GM18507 (cell line): ENCODE measurements at regions not wholly inside any gene's neighbourhood (a gene's known extent, or its start where the extent isn't known, plus 50 kb on each side); places are given as distances from the start of the nearest gene placed in this dataset.

ENCODE experiments used
- DNase-seq: peaks from one replicate; pipeline ENCODE4 v3.0.0; 2011; ENCODE audit warnings: low read depth; ENCODE audit not compliant: insufficient read length; ENCODE audit errors: extremely low spot score
- FAIRE-seq: peaks from 2 replicates; lab custom pipeline; 2011; peaks lifted over from hg19 to GRCh38; lab: Jason Lieb, UNC

DNA sequence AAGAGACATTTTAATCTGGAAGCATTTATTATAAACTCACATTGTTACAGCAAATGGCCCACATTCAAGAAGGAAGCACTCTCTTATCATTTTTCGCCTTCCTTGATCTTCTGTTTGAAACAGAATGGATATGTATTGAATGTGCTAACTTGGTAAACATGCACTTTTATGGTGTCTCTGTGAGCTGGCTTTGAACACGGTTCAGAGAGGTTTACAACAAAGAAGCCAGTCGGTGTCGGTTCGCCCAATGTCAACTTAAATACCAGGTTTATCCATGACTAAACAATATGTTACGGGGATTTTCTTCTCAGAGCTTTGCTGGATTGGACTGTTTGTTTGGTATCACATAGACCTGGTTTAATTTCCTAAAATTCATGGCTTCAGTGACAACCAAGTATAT lies 226.4 kb downstream of the TGFB2 start:
- DNase-seq (no peak), FAIRE-seq (no peak)

DNA sequence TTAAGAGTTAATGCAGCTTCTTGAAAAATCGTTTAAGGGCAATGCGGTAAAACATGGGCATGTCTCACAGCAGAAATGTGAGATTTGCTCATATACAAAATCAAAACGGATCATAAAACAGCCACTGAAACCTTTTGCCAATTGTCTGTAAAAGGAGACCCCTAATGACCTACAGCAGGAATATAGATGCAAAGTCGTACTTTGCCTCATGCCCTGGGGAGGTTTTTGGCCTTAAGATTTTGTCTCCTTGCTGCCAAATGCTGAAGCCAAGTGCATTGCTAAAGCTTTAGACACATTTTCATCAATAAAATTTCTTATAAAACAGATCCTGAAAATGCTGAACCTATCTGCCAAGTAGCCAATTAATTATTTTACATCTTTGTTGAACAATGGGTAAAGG lies 226.9 kb downstream of the TGFB2 start:
- no peak for FAIRE-seq
- DNase-seq = no peak

DNA sequence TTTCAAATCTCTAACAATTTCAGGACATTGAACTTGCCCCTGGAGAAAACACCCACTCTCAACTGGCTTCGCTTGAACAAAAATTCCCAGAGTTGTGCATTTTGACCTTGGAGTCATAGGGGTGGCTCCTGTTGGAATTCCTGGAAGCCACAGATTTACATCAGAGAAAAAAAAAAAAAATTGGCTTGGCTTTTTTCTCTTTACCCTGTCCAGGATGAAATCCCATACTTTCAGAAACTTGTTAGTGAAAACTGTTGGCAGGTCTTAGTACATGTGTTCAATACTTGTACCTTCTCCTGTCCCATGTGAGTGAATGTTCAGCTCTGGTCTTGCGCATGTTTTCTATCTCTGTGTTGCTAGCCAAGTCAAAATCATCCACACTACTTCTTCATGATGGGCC lies 228.8 kb downstream of the TGFB2 start:
- DNase-seq = no peak
- no peak for FAIRE-seq

GRCh38 chr1:218575079-218575478 lies 229.9 kb downstream of the TGFB2 start:
- DNase-seq (no peak), FAIRE-seq (no peak)

DNA sequence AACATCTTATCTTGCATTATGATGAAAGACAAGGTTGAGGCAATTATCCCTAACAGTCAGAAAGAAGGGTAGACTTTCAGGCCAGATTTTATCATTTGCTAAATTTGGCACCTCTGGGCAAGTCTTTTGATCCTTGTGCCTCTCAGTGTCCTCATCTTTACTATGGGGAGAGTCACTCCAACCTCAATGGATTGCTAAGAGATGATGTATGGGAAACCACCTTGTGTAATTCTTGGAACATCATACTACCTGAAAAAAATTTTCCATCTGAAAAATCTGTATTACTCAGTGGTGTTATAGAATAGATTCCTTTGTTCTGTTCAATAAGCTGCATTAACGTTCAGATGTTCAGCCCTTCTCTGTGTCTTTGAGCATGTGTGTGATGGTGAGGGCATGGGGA lies 230.7 kb downstream of the TGFB2 start:
- FAIRE-seq = no peak

DNA sequence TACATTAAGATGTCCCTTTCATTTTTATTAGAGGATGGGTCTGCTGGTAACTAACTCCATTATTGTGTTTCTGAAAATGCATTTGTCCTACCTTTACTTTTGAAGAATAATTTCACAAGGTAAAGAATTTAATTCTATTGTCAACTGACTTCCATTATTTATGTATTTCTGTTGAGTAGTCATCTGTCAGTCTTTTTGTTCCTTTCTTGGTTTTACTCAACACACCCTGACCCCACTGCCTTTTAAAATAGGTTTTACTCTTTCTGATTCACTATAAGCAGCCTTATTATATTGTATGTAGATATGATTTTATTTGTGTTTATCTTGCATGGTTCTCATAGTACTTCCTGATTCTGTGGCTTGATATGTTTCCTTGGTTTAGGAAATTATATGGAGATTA lies 237.5 kb downstream of the TGFB2 start:
- no peak for DNase-seq
- no peak for FAIRE-seq

More for the DNA sequence above, 230.7 kb downstream of the TGFB2 start:
- no peak for DNase-seq

DNA sequence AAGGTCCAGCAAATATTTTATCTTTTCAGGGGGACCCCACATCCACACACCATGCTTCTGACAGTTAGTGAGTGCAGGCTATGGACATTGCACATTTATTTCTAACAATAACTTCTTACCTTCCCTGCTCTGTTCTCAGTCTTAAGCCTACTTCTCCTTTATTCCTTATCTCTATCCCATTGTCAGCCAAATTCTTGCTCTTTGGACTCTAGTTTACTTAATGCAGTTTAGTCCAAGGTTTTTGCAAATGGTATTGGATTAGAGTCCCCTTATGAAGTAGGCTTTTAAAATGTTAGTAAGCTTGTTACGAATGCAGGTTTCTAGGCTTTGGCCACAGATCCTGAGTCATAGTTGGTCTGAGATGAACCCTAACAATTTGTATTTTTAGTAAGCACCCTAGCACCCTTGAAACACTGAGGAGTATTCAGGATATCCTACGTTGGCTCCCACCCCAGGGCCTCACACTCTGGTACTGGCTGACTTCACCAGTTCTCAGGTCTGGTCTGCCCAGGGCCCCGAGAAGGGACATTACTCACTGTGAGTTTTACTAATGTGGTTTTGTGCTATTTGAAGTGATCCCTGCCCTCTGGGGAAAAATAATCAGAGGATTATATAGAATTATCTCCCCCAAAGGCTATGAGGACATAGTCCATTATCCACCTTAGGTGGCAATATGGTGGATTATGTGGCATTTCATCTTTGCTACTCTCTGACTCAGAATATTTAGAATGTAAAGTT lies 239.5 kb downstream of the TGFB2 start:
- no peak for FAIRE-seq
- DNase-seq = no peak

DNA sequence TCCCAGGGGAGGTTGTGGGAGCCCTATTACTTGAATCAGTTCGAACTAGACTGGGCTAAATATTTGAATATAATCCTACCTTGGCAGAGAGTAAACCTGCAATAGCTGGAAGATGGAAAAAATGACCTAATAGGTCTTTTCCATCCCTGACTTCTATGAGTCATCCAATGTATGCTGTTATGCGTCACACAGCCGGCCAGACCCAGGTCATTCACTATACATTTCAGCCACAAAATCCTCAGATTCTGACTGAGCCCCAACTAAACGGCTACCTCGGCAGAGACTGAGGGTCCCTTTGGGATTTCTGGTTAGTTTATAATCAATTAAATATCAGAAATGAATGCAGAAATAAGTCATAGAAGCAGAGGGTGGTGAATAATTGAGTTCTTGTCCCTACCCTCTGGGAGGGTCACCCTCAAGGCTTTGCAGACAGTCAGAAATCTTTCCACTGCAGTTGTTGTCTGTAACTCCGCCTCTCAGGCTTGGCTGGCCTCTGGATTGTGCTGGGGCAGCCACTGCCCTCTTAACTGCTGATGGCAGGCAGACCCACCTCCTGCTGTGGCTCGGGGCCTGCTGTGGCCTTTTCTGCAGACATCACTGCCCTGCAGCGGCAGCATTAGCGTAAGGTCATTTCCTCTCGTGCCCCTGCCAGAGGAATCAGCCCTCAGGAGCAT lies 240.5 kb downstream of the TGFB2 start:
- FAIRE-seq = no peak
- DNase-seq = no peak

GRCh38 chr1:218587900-218588299 lies 242.8 kb downstream of the TGFB2 start:
- DNase-seq (no peak), FAIRE-seq (no peak)

DNA sequence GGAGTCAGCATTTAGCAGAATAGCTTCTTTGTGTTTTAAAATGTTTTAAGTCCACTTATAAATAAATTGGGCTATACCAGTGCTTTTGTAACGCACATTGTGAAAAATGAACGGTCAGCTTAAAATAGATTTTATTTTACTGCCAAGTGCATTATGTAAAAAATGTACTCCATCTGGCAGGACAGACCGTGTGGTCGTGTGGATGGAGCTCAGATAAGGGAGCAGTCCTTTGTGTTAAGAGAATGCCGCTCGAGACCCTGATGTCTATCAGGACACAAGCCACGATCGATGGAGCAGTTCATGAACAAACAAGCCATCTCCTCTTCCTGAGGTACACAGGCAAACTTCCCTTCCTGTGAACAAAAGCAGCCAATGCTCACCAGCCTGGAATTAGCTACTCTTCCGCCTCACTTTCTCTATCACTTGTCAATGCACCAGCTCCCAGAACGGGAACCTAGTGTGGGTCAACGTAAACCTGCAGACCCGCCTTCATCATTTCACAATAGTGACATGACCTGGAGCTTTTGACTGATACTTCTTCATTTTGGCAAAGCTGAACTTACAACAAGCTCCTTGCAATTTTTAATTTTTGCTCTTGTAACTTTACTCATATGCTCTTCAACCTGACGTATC lies 243.5 kb downstream of the TGFB2 start:
- FAIRE-seq (no peak), DNase-seq (no peak)

DNA sequence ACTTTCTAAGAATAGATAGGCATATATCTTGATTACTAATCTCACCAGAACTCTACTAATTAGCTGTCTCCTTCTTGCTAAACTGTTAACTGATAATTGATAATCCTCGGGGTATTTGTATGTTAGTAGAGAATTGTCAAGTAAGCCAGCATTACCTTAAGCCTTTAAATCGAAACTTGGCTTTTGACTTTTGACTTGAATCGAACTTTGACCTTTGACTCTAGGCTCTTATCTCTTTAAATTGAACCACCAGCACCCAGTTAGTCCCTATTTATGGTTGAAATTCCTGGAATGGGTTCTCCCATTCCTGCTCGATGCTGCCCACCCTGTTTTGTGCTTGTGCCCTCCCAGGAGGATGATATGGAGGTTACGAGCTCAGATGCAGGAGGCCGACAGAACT lies 244.4 kb downstream of the TGFB2 start:
- no peak for FAIRE-seq
- DNase-seq = no peak

DNA sequence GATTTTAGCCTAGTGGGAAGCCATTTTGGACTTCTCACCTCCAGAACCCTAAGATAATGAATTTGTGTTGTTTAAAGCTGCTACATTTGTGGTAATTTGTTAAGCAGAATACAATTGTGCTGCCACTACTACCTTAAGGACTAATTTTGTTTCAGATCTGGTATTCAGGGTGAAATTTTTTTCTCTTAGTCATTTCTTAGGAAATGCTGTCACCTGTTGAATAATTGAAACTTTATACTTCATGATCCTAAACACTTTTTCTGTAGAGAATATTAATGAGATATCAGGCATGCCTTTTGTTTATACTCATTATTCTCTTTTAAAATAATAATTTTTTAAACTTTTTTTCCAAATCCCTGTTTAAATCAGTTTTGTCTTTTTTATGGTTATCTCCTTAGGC lies 246.8 kb downstream of the TGFB2 start:
- DNase-seq (no peak), FAIRE-seq (no peak)

DNA sequence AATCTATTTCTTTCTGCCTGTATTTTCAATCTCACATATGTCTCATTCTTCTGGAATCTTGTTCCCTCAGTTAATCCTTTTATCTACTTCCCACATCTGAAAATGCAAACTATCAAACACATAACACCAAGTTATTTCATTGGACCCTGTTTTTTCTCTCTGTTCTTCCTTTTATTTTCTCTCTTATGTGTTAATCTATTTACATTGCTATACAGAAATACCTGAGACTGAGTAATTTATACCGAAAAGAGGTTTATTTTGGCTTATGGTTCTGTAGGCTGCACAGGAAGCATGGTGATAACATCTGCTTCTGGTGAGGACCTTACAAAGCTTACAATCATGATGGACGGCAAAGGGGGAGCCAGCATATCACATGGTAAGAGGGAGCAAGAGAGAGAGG lies 247.6 kb downstream of the TGFB2 start:
- FAIRE-seq (no peak), DNase-seq (no peak)

- FAIRE-seq (no peak), DNase-seq (no peak)
Observed at GRCh38 chr1:218600968-218601367, 255.8 kb downstream of the TGFB2 start.

- FAIRE-seq (no peak), DNase-seq (no peak)
Observed at GRCh38 chr1:218604217-218604616, 259.1 kb downstream of the TGFB2 start.

GRCh38 chr1:218611916-218612585 lies 266.9 kb downstream of the TGFB2 start:
- FAIRE-seq (no peak), DNase-seq (no peak)

DNA sequence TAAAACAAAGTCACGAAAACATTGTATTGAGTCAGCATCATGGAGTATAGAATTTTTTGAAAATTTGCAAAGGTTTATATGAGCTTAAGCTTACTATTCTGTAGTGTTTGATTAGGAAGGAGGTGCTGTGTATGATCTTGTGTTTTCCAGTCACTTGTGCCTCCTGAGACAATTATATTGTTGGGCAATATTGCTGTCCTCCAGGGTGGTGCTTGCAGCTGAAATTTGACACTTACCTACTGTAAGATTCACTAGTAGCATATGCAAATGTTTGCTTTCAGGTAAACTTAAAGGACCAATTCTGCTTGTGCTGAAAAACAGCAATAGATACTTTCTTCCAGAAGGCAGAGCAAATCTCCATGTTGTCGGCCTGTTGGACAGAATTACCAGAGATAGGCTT lies 268.0 kb downstream of the TGFB2 start:
- DNase-seq = no peak
- FAIRE-seq = no peak

GRCh38 chr1:218614031-218614430 lies 268.9 kb downstream of the TGFB2 start:
- FAIRE-seq = no peak

GRCh38 chr1:218616681-218617080 lies 271.5 kb downstream of the TGFB2 start:
- no peak for FAIRE-seq
- DNase-seq = no peak

More at GRCh38 chr1:218614031-218614430, 268.9 kb downstream of the TGFB2 start:
- DNase-seq = no peak

GRCh38 chr1:218617986-218618385 lies 272.9 kb downstream of the TGFB2 start:
- DNase-seq = no peak
- no peak for FAIRE-seq
